ENCODE measurements at regions not wholly inside any gene's neighbourhood (a gene's known extent, or its start where the extent isn't known, plus 50 kb on each side); places are given as distances from the start of the nearest gene placed in this dataset.

DNA sequence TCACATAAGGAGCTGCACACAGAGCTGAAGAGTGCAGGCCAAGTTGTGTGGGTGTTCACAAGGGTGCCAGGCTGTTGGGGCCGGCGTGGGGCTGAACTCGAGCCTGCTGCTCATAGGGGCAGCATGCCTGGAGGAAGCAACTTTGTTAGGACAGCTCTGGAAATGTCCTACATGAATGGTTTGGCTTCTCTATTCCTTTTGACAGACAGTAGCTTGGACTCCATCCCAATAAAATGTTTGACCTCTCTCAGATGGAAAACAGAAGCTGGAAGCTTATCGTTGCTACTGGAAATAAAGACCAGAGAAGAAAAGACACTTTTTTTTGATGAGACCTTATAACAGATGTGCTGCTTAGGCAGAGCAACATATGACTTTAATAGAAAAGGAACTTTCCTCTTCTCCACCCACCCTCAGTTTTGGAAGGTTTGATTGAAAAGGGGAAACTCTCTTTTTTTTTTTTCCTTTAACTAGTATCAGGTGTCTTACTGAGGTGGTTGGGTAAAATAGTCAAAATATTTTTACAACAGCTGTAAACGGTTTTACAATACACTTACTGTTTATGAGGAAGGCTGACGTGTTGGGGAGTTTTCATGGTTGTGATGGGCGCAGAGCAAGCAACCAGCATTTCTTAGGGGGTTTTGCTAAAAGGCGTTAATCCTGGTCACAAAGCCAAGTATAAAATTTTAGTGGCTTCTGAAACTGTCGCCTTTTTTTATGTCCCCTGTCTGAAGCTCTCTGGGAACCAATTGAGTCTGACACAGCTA is 80.7 kb upstream of the EEF1E1 start:
- H3K9me3 Mint-ChIP-seq = peaks cover 4% of the 10 kb centered on the region
- H3K36me3 ChIP-seq = no peaks in the 10 kb centered on the region
- no peak for TF ChIP-seq EZH2phosphoT487 (IDR thresholded peaks at IDR 0.05)
- TF ChIP-seq EZH2 (IDR thresholded peaks at IDR 0.05) = no peak
- TF ChIP-seq CTCF (IDR thresholded peaks at IDR 0.05) = no peak
- H3K27me3 ChIP-seq = no peaks in the 10 kb centered on the region
- H2AFZ ChIP-seq (replicated peaks) = peak overlapping the region; percentile 37
- peaks cover 57% of the 10 kb centered on the region for H3K4me1 Mint-ChIP-seq
- no peaks in the 10 kb centered on the region for H3K36me3 Mint-ChIP-seq
- no peak overlapping the region for H3K4me3 ChIP-seq
- no peak for DNase-seq (ENCODE audit: low spot score)
- H3K4me1 ChIP-seq = peaks cover 32% of the 10 kb centered on the region
- no peak overlapping the region for H3K27ac ChIP-seq
- no peak overlapping the region for H3K4me2 ChIP-seq
- no peak overlapping the region for H3K9ac ChIP-seq
- H3K4me3 Mint-ChIP-seq = no peak overlapping the region
- H3K27ac Mint-ChIP-seq = no peak overlapping the region
- no peaks in the 10 kb centered on the region for H3K79me2 ChIP-seq (ENCODE audit: low read depth)
- peaks cover 22% of the 10 kb centered on the region for H3F3A ChIP-seq (ENCODE audit: low read depth)
- no peaks in the 10 kb centered on the region for H3K9me3 ChIP-seq (ENCODE audit: low read depth)
- H4K20me1 ChIP-seq (ENCODE audit: low read depth) = no peaks in the 10 kb centered on the region
- H3K27me3 Mint-ChIP-seq (ENCODE audit: insufficient read depth, low read depth) = peaks cover 3% of the 10 kb centered on the region

- peaks cover 22% of the 10 kb centered on the region for H3F3A ChIP-seq (ENCODE audit: low read depth)
- no peak overlapping the region for H3K27ac ChIP-seq
- H3K79me2 ChIP-seq (ENCODE audit: low read depth) = no peaks in the 10 kb centered on the region
- H3K36me3 Mint-ChIP-seq = no peaks in the 10 kb centered on the region
- no peaks in the 10 kb centered on the region for H4K20me1 ChIP-seq (ENCODE audit: low read depth)
- no peak for DNase-seq (ENCODE audit: low spot score)
- no peaks in the 10 kb centered on the region for H3K36me3 ChIP-seq
- no peak overlapping the region for H3K4me3 Mint-ChIP-seq
- peak overlapping the region; percentile 88 for H3K27ac Mint-ChIP-seq
- H3K9me3 ChIP-seq (ENCODE audit: low read depth) = no peaks in the 10 kb centered on the region
- H3K27me3 ChIP-seq = no peaks in the 10 kb centered on the region
- H3K4me1 Mint-ChIP-seq = peaks cover 59% of the 10 kb centered on the region
- peaks cover 32% of the 10 kb centered on the region for H3K4me1 ChIP-seq
- peaks cover 3% of the 10 kb centered on the region for H3K27me3 Mint-ChIP-seq (ENCODE audit: insufficient read depth, low read depth)
- H2AFZ ChIP-seq (replicated peaks) = peak overlapping the region; percentile 37
- no peak overlapping the region for H3K4me3 ChIP-seq
- H3K9ac ChIP-seq = no peak overlapping the region
- TF ChIP-seq EZH2phosphoT487 (IDR thresholded peaks at IDR 0.05) (no peak), EZH2 (IDR thresholded peaks at IDR 0.05) (no peak), CTCF (IDR thresholded peaks at IDR 0.05) (no peak)
- no peak overlapping the region for H3K4me2 ChIP-seq
- peaks cover 4% of the 10 kb centered on the region for H3K9me3 Mint-ChIP-seq
Measured at GRCh38 chr6:8181951-8182845, 79.8 kb upstream of the EEF1E1 start.

DNA sequence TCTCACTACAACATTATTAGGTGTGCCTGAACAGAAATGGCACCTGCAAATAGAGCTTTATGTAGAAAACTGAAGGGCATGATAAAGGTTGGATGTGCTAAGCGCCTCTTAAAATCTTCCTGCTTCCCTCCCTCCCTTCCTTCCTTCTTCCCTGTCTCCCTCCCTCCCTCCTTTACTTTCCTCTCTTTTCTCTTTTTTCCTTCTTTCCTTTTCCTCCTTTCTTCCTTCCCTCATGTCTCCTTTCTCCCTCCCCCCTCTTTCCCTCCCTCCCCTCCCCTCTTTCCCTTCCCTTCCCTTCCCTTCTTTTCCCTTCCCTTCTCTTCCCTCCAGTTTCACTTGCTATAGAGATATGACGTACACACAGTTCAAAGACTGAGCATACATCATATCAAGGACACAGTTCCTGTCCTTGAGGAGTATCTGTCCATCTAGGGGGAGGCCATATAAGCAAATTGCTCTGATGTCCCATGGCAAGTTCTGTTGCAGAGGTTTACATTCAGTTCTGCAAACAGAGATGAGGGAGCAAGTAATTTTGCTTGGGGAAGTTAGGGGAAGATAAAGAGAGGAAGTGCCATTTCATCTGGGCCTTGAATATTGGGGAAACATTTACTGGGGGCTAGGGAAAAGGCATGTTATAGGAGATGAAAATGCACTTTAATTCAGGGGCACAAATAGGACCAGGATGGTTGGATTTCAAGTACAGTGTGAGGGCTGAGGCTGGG is 79.0 kb upstream of the EEF1E1 start:
- H3K79me2 ChIP-seq (ENCODE audit: low read depth) = no peaks in the 10 kb centered on the region
- H3K4me1 Mint-ChIP-seq = peaks cover 59% of the 10 kb centered on the region
- peaks cover 3% of the 10 kb centered on the region for H3K27me3 Mint-ChIP-seq (ENCODE audit: insufficient read depth, low read depth)

More for the DNA sequence above, 79.0 kb upstream of the EEF1E1 start:
- Histone ChIP-seq H3K36me3 (no peaks in the 10 kb centered on the region), H3K4me1 (peaks cover 32% of the 10 kb centered on the region), H2AFZ (replicated peaks) (no peak overlapping the region), H4K20me1 (ENCODE audit: low read depth) (no peaks in the 10 kb centered on the region), H3K9ac (no peak overlapping the region), H3F3A (ENCODE audit: low read depth) (peaks cover 22% of the 10 kb centered on the region), H3K27me3 (no peaks in the 10 kb centered on the region), H3K4me2 (peak overlapping the region; percentile 64), H3K27ac (no peak overlapping the region), H3K4me3 (peak overlapping the region; percentile 24), H3K9me3 (ENCODE audit: low read depth) (no peaks in the 10 kb centered on the region)
- no peak for DNase-seq (ENCODE audit: low spot score)
- Mint-ChIP-seq H3K4me3 (no peak overlapping the region), H3K9me3 (peaks cover 4% of the 10 kb centered on the region), H3K27ac (peak overlapping the region; percentile 88), H3K36me3 (no peaks in the 10 kb centered on the region)
- TF ChIP-seq EZH2 (IDR thresholded peaks at IDR 0.05) = no peak
- TF ChIP-seq EZH2phosphoT487 (IDR thresholded peaks at IDR 0.05) = no peak
- no peak for TF ChIP-seq CTCF (IDR thresholded peaks at IDR 0.05)

All from neural progenitor cell (in vitro differentiated cells).